DOHH2 (cell line): ENCODE measurements at regions not wholly inside any gene's neighbourhood (a gene's known extent, or its start where the extent isn't known, plus 50 kb on each side); places are given as distances from the start of the nearest gene placed in this dataset.
"Not testable (repeated sequence)": the region's sequence is repeated elsewhere in the genome, so short reads cannot be mapped to it uniquely, and the experiment has no call there.

ENCODE experiments used
- H3F3A ChIP-seq: fragments of 200-600 bp; sonication (generic), shearing (Covaris generic); 2 replicates; pipeline ENCODE4 v1.6.0; 2016; ENCODE audit warnings: antibody characterized with exemption, mild to moderate bottlenecking; ENCODE audit not compliant: control insufficient read depth, insufficient read depth
- H3K27ac ChIP-seq: fragments of 200-600 bp; sonication (generic); 2 replicates; pipeline ENCODE4 v1.5.1; 2014; ENCODE audit warnings: low read depth, mild to moderate bottlenecking, low read length, moderate library complexity
- H3K27me3 ChIP-seq: fragments of 200-600 bp; sonication (generic); 2 replicates; pipeline ENCODE4 v1.6.1; 2014; ENCODE audit warnings: mild to moderate bottlenecking, low read length, mixed read lengths; ENCODE audit not compliant: control insufficient read depth
- H3K36me3 ChIP-seq: fragments of 200-600 bp; sonication (generic); 2 replicates; pipeline ENCODE4 v1.6.1; 2014; ENCODE audit warnings: mild to moderate bottlenecking, low read length, moderate library complexity, mixed read lengths; ENCODE audit not compliant: control insufficient read depth
- H3K4me1 ChIP-seq: fragments of 200-600 bp; sonication (generic); 2 replicates; pipeline ENCODE4 v1.6.1; 2014; ENCODE audit warnings: mild to moderate bottlenecking, low read length, mixed read lengths; ENCODE audit not compliant: control insufficient read depth
- H3K4me2 ChIP-seq: fragments of 200-600 bp; sonication (generic); 2 replicates; pipeline ENCODE4 v1.6.0; 2014; ENCODE audit warnings: mild to moderate bottlenecking, low read length, moderate library complexity
- H3K4me3 ChIP-seq: fragments of 200-600 bp; sonication (generic); 2 replicates; pipeline ENCODE4 v1.5.1; 2014; ENCODE audit warnings: mild to moderate bottlenecking, low read length, mixed read lengths
- H3K79me2 ChIP-seq: fragments of 200-600 bp; sonication (generic); 2 replicates; pipeline ENCODE4 v1.6.1; 2014; ENCODE audit warnings: mild to moderate bottlenecking, low read length, mixed read lengths; ENCODE audit not compliant: control insufficient read depth
- H3K9me2 ChIP-seq: fragments of 200-600 bp; sonication (generic); replicated peaks from 2 replicates; pipeline ENCODE4 v1.6.1; 2014; ENCODE audit warnings: mild to moderate bottlenecking, low read length, mixed read lengths; ENCODE audit not compliant: control insufficient read depth
- H3K9me3 ChIP-seq: fragments of 200-600 bp; sonication (generic); 2 replicates; pipeline ENCODE4 v1.6.1; 2014; ENCODE audit warnings: antibody characterized with exemption, low read length, mixed read lengths; ENCODE audit not compliant: control insufficient read depth, insufficient read depth
- H4K20me1 ChIP-seq: fragments of 200-600 bp; sonication (generic); 2 replicates; pipeline ENCODE4 v1.6.0; 2014; ENCODE audit warnings: low read depth, mild to moderate bottlenecking, antibody characterized with exemption, low read length, moderate library complexity; ENCODE audit not compliant: control insufficient read depth, insufficient read depth
- EZH2phosphoT487 ChIP-seq: fragments of 200-600 bp; sonication (generic); IDR thresholded peaks from 2 replicates; pipeline ENCODE4 v1.6.1; 2017; ENCODE audit warnings: borderline replicate concordance, mild to moderate bottlenecking, antibody characterized with exemption, low read length, moderate library complexity, mixed read lengths
- TF ChIP-seq, protein P1 (sequence below): fragments of 200-600 bp; sonication (generic); IDR thresholded peaks from one replicate; pipeline ENCODE4 v1.5.1; 2014; ENCODE audit warnings: antibody characterized with exemption, mild to moderate bottlenecking, low read depth, low read length; ENCODE audit not compliant: poor library complexity, severe bottlenecking

DNA sequence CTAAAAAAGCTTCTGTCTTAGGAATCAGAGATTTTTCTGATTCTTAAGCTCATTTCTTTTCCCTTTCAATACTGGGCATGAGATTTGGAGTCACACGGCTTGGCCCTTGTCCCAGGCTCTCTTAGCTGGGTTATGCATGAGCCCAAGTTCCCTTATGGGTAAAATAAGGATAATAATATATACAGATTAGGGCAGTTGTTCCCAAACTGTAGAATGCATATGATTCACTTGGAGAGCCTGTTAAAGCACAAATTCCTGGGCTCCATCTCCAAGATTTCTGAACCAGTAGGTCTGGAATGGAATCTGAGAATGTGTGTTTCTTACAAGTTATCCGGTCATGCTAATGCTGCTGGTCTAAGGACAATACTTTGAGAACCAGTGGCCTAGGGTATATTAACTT lies 154.0 kb downstream of the REEP3 start:
- H3K4me1 ChIP-seq: no peaks in the 10 kb centered on the region
- H3K9me2 ChIP-seq: no peaks in the 10 kb centered on the region
- no peaks in the 10 kb centered on the region for H3K9me3 ChIP-seq
- H3K27me3 ChIP-seq: peaks cover 15% of the 10 kb centered on the region
- no peaks in the 10 kb centered on the region for H3K79me2 ChIP-seq
- H3K27ac ChIP-seq: no peak overlapping the region
- no peaks in the 10 kb centered on the region for H3K36me3 ChIP-seq
- no peaks in the 10 kb centered on the region for H4K20me1 ChIP-seq
- no peak overlapping the region for H3K4me2 ChIP-seq
- no peak overlapping the region for H3K4me3 ChIP-seq
- no peak for TF ChIP-seq EZH2phosphoT487
- TF ChIP-seq, protein P1, sequence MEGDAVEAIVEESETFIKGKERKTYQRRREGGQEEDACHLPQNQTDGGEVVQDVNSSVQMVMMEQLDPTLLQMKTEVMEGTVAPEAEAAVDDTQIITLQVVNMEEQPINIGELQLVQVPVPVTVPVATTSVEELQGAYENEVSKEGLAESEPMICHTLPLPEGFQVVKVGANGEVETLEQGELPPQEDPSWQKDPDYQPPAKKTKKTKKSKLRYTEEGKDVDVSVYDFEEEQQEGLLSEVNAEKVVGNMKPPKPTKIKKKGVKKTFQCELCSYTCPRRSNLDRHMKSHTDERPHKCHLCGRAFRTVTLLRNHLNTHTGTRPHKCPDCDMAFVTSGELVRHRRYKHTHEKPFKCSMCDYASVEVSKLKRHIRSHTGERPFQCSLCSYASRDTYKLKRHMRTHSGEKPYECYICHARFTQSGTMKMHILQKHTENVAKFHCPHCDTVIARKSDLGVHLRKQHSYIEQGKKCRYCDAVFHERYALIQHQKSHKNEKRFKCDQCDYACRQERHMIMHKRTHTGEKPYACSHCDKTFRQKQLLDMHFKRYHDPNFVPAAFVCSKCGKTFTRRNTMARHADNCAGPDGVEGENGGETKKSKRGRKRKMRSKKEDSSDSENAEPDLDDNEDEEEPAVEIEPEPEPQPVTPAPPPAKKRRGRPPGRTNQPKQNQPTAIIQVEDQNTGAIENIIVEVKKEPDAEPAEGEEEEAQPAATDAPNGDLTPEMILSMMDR: no peak
- H3F3A ChIP-seq: no peaks in the 10 kb centered on the region

DNA sequence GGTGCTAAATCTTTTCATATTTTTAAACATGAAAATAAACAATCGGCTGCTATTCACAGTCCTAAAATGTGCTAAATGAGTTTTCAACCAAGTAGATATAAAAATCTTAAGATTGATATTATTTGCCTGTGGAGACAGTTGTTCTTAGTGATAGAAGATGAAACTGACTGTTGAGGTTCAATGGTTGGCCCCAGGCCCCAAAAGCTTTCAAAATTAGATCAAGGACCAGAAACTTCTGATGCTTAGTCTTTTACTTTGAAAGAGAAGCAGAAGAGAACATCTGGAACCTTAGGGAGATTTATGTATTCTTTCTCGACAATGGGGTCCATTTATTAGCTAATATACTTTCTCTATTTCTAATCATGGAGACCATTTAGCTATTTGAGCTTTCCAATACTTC lies 155.8 kb downstream of the REEP3 start:
- no peaks in the 10 kb centered on the region for H3K4me1 ChIP-seq
- H3K4me2 ChIP-seq: no peak overlapping the region
- no peaks in the 10 kb centered on the region for H4K20me1 ChIP-seq
- H3K9me3 ChIP-seq: no peaks in the 10 kb centered on the region
- H3K9me2 ChIP-seq: no peaks in the 10 kb centered on the region
- H3K36me3 ChIP-seq: no peaks in the 10 kb centered on the region
- H3K27me3 ChIP-seq: no peaks in the 10 kb centered on the region
- no peak overlapping the region for H3K27ac ChIP-seq
- no peak for TF ChIP-seq EZH2phosphoT487
- TF ChIP-seq, protein P1: no peak
- H3K79me2 ChIP-seq: no peaks in the 10 kb centered on the region
- no peak overlapping the region for H3K4me3 ChIP-seq
- H3F3A ChIP-seq: no peaks in the 10 kb centered on the region

DNA sequence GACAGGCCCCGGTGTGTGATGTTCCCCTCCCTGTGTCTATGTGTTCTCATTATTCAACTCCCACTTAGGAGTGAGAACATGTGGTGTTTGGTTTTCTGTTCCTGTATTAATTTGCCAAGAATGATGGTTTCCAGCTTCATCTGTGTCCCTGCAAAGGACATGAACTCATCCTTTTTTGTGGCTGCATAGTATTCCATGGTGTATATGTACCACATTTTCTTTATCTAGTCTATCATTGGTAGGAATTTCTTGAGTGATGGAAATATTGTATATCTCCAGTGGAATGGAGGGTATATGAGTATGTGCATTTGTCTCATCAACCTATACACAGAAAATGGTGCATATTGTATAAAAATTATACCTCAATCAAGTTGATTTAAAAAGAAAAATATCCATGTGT lies 159.3 kb downstream of the REEP3 start:
- H3K4me2 ChIP-seq, H3K9me2 ChIP-seq, H3F3A ChIP-seq, H3K27me3 ChIP-seq, H4K20me1 ChIP-seq, H3K27ac ChIP-seq, H3K36me3 ChIP-seq, H3K4me1 ChIP-seq, H3K9me3 ChIP-seq, H3K79me2 ChIP-seq, H3K4me3 ChIP-seq: not testable (repeated sequence)

DNA sequence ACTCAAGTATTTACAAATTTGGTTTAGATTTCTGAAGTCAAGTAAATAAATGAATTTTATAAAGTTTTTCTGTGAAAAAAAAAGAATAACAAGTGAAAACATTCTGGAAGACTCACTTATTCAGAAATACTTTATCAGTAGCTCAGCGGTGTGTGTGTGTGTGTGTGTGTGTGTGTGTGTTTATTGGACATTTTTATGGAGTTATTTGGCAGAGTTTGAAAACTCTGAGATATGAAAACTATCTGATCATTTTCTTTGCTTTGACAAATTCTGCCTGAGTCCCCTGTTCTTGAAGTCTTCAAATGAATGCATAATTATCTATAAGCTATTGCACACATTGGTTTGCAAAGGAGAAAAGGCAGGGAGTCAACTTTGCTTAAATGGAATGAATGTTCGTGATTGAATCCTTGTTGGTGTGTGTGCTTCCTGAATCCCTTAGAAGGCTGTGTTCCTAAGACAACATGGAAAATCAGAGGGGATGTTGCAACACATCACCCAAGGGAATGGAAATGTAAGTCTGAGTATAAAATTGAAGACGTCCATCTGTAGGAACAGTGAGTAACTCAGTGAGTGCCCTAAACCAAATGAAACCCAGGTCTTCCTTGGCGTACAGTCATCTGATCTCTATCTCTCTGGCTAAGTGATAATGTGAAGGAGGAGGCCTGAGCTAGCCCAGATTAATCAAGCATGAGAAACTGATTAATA lies 160.9 kb downstream of the REEP3 start:
- no peaks in the 10 kb centered on the region for H3K9me3 ChIP-seq
- no peaks in the 10 kb centered on the region for H4K20me1 ChIP-seq
- H3K27me3 ChIP-seq: no peaks in the 10 kb centered on the region; the same call in 1 of the 2 replicates
- no peaks in the 10 kb centered on the region for H3K36me3 ChIP-seq
- no peaks in the 10 kb centered on the region for H3F3A ChIP-seq
- no peak overlapping the region for H3K27ac ChIP-seq
- no peak for TF ChIP-seq EZH2phosphoT487
- TF ChIP-seq, protein P1: no peak
- H3K9me2 ChIP-seq: no peaks in the 10 kb centered on the region
- no peaks in the 10 kb centered on the region for H3K79me2 ChIP-seq
- no peaks in the 10 kb centered on the region for H3K4me1 ChIP-seq
- H3K4me3 ChIP-seq: no peak overlapping the region
- H3K4me2 ChIP-seq: no peak overlapping the region

DNA sequence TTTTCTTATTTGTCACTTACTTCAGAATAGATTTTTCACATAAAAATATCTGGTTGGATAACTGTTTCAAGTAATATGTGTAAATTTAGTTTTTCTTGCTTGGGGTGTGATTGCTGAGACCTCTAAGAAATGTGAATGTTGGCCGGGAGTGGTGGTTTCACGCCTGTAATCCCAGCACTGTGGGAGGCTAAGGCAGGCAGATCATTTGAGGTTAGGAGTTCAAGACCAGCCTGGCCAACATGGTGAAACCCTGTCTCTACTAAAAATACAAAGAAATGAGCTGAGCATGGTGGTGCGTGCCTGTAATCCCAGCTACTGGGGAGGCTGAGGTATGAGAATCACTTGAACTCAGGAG lies 161.5 kb downstream of the REEP3 start:
- H3K4me2 ChIP-seq, H4K20me1 ChIP-seq, H3F3A ChIP-seq, H3K79me2 ChIP-seq, H3K4me3 ChIP-seq, H3K4me1 ChIP-seq, H3K27ac ChIP-seq, H3K36me3 ChIP-seq, H3K9me3 ChIP-seq, H3K27me3 ChIP-seq, H3K9me2 ChIP-seq: not testable (repeated sequence)
